ENCODE measurements at regions not wholly inside any gene's neighbourhood (a gene's known extent, or its start where the extent isn't known, plus 50 kb on each side); places are given as distances from the start of the nearest gene placed in this dataset.

DNA sequence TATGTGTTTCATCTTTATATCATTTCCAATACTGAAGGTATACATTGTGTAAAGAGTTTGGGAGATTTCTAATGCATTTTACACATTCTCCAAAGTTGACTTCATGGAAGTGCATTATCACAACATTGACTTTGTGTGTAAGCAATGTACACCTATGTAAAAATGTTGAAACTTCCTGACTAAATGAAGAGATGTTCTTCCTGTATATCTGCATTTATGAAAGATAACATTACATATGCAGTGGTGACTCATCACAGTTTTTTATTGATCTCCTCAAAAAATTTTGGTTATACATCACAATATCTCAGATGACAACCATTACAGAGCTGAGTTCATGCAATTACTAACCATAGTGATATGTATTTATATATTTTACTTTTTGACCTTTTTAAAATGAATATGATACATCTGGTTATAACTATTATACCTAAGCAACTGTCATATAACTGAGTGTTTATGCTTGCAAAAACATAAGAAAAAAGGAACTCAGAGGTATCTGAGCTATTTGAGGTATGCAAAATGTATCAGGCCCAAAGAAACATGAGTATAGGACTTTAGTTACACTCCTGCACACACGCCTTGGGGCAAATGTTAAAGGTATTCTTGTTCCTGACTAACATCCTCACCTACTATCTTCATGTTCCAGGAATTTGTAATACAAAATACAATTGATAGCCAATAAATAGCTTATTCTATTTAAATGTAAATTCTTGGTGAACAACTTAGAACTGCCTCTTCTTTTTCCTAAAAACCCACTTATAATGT lies 88.2 kb upstream of the OLFM3 start:
- TF ChIP-seq POLR2AphosphoS5 (IDR thresholded peaks at IDR 0.05; ENCODE audit: low read depth, low read length) (no peak), POLR2A (IDR thresholded peaks at IDR 0.05; ENCODE audit: low read depth, low read length) (no peak), TAF1 (IDR thresholded peaks at IDR 0.05; ENCODE audit: borderline replicate concordance, low read depth, low read length) (no peak)
